Putamen (tissue), 1 donor: ENCODE measurements at regions not wholly inside any gene's neighbourhood (a gene's known extent, or its start where the extent isn't known, plus 50 kb on each side); places are given as distances from the start of the nearest gene placed in this dataset.

ENCODE experiments used
- DNase-seq: peaks from one replicate; pipeline ENCODE4 v3.0.0-alpha.2; 2016; ENCODE audit warnings: low spot score

DNA sequence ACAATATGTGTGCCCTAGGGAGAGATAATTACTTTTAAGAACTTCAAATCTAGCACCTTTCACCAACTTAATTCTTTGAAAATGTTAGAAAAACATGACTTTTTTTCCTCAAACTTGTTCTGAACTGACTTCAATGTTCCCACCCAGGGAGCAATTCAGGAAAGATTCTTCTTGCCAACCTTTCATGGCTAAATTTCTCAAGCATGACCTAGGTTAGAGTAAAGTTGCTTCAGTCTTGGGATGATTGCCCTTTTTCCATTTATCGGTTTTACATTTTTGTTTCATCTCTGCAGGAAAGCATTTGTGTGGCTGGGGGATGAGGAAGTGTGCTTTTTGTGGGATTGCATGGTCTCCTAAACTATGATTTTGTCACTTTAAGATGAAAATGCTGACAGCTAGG lies 647.7 kb downstream of the LTN1 start:
- no peak for DNase-seq

DNA sequence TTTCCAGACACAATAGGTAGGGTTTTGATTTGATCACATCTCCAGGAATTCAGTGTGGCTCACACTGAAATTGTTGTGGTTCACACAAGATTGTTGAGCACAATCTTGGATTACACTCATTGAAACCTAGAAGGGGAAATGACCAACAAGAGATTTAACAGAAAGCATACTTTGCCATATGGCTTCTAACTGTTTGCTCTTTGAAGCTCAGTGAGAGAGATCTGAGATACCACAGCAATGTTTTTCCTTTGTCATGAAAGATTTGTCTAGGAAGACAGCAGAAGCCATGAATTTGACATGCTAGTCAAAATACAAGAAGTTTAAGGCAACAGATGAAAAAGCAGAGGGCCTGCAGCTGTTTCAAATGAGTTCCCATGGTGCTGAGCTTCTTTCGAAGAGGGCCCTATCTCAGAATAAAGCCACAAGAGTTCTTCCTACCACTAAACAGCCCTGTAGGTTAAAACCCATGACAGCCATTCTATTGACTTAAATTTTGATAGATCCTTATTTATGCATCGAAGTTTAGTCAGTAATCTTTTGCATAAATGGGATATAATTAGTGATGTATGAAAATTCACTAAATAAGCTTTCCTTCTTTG lies 650.4 kb downstream of the LTN1 start:
- no peak for DNase-seq

DNA sequence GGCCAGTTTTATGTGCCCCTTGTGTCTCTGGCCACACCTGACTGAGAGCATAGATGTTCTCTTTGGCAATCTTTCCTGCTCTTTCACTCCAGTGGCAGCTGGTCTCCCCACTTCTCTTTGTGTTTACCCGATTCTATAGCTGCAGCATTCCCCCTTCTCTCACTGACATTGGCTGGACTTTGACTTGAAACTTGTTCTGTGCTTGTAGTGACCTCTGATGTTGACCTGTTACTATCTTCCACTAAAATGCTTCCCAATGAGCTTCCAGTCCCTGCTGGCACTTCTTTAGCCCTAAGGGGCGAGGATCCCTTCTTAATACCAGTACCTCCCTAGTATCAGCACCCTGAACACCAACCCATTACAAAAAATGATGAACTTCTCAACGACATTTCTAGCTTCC lies 653.3 kb downstream of the LTN1 start:
- DNase-seq = no peak

DNA sequence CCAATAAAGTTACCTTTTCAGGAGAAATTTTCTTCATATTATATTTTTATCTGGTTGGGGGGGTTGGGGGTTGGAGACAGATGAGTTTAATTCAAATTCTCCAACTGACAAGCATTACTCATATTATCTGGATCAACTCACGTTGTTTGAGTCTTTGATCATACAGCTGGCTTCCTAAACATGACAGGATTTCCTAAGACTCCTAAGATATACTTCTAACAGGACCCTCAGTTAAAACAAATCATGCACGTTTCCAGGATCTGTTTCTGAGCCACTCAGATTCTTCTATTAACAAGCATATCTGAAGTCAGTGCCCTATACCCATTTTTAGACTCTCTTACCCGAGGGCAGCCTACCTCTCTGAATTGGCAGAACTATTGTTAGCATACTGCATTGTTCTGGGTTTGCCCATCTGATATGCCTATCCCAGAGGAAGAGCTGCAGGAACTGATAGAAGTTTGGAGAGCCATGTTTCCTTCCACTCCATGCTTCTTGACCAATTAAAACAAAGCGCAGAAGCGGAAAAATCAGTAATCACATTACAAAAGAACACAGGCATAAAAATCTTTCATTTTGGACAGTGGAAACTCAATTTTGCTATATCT lies 653.9 kb downstream of the LTN1 start:
- no peak for DNase-seq

DNA sequence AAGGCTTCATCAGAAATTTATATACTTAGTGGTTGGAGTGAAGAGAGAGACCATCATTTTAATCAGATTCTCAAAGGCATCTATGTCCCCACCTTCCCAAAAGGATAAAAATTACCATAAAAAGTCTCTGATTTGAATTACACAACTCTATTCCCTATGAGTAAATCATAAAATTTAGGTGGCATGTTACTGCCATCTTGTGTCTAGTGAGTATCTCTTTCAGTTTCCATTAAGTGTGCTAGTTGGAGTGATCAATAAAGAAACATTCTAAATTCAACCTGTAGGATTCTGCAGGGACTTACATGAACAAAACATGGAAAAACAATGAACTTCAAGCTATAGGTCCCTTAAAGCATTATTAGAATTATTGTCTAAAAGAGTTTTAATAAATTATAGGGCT lies 655.4 kb downstream of the LTN1 start:
- DNase-seq = peak; percentile 64

DNA sequence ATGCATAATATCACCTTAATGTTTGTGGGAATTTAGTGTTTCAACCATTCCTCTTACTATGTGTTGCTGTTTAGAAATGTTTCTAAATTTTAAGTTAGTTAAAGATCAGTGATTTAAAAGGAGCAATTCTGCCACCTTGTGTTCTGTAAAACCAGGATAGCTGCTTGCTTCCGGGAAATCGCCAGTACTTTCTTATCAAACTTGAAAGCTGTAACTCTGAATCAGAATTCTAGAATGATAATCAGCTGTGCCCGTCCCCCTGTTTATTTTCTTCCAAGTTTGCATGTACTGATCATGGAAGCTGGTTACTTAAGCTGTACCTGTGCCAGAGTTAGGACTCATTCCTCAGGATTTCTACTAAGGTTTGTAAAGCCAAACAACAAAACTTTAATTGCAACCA lies 656.4 kb downstream of the LTN1 start:
- peak; percentile 81 for DNase-seq

DNA sequence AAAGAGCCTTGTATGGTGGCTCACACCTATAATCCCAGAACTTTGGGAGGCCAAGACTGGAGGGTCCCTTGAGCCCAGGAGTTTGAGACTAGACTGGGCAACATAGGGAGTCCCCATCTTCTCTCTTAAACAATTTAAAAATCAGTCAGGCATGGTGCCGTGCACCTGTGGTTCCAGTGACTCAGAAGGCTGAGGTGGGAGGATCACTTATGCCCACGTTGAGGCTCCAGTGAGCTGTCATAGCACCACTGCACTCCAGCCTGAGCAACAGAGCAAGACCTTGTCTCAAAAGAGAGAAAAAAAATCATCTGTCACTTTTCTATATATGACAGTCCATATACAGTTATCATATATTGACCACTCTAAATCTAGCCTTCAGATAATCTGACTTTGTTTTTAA lies 658.3 kb downstream of the LTN1 start:
- DNase-seq = no peak

DNA sequence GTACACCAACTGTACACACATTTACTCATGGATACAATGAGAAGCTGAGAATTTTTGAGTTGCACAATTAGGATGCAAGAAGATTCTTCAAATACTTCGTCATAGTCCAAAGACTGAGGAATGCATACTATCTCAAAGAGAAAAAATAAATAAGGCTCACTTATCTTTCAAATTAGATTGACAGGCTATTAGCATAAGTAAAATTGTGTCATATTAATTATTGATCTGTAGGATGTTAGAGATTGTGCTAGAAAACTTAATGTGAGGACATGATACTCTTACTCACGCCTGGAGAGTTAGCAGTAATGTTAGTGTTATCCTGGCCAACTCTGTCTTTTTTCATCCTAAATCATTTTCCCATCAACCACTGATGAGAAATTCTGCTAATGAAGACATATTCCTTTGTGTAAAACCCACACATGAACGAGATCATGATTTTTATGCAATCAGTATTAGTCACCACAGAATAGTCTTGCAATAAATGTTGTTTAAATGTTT lies 659.0 kb downstream of the LTN1 start:
- peak; percentile 23 for DNase-seq

DNA sequence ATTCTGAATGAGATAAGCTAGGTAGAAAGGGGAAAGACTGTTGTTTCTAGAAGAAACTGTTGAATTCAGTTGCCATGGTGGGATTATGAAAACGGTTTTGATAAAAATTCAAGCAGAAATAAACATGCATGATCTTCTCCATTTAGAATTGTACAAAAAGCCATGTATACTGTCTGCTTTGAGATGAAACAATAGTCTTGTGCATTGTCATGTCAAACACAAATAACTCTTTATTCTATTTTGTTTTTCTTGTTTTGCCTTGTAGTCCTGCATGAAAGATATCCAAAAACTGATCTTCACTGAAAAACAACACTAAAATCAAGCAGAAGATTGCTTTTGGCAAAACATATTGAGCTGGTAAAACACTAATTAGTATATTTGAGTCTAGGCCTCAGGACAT lies 659.9 kb downstream of the LTN1 start:
- DNase-seq = peak; percentile 78

DNA sequence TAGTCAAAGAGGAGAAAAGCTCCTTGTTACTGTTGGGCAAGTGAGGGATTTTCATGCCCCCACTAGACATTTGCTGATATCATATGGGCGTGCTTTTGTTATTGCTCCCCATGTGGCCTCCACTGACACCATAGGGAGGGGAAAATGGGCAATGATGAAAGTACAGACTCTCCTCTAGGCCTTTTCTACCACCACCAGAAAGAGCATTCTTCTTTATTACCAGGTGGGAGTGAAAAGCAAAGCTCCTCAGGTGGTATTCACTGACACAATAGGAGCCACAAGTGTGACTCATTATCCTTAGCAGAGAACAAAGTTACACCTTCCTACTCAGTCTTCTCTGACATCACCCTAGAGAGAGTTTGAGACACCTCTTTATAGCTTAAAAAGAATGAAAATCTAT lies 667.1 kb downstream of the LTN1 start:
- no peak for DNase-seq

DNA sequence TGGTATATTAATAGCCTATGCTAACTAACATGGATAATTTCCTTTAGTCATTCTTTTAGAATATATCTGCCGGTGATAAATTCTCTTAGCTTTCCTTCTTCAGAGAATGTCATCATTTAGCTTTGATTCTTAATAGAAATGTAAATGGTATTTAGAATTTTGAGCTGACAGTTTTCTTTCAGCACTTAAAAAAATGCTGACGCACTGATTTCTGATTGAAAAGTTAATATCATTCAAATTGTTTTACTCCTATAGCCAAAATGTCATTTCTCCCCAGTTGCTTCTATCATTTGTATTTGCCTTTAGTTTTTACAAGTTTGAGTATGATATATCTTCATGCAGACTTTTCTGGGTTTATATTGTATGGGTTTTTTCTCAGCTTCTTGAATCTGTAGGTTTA lies 668.0 kb downstream of the LTN1 start:
- no peak for DNase-seq

DNA sequence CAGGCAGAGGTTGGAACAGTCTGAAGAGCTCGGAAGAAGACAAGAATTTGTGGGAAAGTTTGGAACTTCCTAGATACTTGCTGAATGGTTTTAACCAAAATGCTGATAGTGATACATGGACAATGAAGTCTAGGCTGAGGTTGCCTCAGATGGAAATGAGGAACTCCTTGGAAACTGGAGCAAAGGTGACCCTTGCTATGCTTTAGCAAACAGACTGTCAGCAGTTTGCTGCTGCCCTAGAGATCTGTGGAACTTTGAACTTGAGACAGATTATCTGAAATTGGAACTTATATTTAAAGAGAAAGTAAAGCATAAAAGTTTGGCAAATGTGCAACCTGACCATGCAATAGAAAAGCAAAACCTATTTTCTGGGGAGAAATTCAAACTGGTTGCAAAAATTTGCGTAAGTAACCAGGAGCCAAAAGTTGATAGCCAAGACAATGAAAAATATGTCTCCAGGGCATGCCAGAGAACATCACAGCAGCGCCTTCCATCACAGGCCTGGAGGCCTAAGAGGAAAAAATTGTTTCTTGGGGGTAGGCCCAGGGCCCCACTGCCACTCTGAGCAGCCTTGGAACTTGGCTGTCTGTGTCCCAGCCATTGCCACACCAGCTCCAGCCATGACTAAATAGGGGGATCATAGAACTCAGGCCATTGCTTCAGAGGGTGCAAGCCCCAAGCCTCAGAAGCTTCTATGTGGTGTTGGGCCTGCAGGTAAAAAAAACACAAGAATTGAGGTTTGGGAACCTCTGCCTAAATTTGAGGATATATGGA lies 675.3 kb downstream of the LTN1 start:
- DNase-seq = no peak

DNA sequence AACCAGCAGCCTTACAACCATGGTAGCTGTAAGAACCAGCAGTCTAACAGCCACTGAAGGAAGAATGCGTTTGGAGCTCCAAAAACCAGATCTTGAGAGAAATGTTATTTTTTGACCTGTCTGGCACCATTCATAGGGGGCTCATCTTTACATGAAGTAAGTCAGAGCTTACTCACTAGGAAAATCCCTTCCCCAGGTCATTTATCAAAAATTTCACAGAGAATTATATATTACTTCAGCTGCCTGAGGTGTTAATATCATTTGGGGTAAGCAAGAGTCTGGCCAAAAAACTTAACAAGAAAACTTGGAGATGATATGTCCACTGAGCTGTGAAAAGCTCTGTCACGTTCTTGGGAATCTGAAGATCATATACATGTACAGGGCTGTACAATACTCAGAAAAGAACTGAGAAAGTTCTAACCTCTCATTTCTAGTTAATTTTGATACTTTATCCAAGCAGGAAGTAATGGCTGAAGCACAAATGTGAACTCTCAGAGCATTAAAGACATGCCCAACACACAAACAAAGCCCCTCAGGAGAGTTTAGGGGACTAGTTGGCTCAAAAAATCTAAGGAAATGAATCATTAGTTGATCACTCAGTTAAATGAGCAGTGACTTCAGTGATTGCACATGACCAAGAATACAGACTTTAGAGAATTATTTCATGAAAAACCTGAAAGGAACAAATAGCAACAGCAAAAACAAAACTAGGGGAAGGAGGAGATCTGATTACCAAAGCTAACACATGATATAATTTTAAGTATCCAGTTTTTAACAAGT lies 681.1 kb downstream of the LTN1 start:
- DNase-seq = no peak

DNA sequence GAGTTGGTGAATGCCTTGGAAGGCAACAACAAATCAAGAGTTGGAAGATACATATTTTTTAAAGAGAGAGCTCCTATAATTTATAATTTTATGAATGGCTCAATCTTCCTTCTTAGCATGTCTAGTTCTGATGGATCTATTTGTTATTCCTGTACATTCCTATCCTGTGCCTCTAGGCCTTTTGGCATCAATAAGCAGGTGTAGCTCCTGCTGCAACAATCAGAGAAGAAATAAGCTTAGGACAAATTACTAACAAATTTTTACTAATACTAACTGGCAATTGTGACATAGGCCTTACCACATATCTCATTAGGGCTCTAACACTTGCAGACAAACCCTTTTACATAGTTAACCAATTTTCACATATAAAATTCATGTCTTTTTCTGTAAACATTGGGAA lies 682.0 kb downstream of the LTN1 start:
- DNase-seq = no peak

DNA sequence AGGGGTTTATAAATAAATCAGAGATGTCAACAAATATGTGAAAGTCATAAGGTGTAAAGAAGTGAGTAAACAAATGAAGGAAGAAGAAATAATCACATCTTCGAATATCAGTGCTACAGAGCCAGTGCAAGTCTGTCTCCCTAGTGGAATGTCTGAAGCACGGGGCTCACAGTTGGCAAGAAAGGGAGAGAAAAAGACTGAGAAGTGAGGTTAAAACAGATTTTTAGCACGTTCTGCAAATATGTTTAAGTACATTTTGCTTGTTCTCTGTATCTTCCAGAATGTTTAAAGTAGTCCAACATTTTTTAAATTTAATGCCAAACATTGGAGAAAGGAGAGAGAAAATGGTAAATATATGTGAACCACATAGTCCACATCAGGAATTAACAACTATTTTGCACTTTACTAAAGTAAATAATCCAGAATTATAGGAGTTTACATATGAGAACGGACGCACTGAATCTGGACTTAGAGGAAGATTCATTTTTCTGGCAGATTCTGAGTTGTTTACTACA lies 682.4 kb downstream of the LTN1 start:
- DNase-seq = no peak

DNA sequence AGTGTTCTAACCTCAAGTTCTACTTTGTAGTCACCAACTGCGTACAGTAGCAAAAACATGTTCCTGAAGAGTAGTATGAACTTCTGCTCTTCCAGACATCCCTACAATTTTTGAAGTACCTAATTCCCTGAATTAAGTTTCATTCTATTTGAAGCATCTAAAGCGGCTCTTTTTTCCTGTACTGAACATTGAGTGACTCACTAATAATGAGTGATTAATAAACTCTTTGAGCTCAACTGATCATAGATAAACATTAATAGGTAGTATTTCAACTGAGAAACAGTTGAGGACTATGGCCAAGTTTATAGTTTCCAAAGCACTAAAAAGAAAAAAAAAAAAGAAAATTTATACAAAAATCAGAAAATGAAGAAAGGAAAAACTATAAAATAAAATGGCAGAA lies 683.1 kb downstream of the LTN1 start:
- no peak for DNase-seq

DNA sequence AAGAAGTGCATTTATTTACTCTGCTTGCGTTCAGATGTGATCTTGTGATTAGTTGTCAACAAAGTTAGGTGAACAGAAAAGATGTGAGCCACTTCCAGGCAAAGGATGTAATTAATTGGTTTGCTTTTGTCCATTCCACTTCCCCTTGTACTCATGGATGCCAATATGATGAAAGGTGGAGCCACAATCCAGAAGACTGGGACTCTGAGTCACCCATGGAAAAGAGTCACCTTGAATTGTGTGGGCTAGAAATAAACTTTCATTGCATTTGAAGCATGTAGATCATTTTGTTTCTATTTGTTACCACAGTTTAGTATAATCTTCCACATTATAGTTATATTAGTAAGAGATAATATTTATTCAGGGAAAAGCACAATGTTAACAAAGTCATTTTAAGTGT lies 684.2 kb downstream of the LTN1 start:
- DNase-seq = no peak

DNA sequence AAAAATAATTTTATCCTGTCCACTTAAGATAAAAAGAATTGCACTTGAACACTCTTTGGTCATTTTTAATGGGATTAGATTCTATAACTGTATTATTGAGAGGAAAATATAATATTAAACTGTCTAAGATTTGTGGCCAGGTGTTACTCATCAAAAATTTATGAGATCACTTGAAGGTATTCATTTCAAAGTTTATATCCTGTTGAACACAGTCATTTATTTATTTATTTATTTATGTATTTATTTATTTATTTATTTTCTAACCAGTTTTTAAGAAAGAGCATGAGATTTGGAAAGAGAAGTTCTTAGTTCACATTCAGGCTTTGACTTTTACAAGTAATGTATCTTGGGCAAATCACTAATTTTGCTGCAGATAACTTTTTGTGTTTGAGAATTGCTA lies 692.7 kb downstream of the LTN1 start:
- no peak for DNase-seq

DNA sequence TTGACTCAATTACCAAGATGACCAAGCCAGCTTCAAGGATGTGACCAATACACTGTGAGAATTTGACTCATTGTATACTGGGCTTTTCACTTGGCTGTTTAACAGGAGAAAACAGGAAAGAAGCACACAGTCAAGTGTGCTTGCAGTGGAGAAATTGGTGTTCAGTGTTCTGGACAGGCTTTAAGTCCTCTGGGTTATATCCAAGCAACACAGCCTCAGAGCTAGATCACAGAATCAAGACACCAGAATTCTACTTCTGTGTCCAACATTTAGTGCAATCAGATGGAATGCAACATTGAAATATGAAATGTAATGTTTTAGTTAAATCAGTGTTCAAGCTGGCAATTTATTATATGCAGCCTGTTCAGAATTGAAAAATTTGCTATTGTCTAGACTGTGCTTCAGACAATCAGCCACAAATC lies 694.4 kb downstream of the LTN1 start:
- DNase-seq = no peak

DNA sequence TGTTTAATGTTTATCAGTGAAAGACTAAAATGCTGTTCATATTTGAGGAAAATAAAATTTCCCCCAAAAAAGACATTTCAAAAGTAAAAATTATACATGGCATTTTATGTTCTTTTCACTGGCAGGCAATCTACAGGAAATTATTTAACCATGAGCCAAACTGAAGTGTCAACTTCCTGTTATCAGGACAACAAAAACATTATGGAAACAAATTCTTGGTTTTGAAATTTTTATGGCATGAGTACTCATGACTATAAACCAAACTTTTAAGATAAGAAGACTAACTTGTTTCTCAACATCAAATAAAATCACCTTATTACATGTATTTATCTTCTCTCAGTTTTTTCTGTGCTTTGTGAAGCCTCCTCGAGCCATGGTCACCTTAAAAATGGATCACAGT lies 698.6 kb downstream of the LTN1 start:
- no peak for DNase-seq

DNA sequence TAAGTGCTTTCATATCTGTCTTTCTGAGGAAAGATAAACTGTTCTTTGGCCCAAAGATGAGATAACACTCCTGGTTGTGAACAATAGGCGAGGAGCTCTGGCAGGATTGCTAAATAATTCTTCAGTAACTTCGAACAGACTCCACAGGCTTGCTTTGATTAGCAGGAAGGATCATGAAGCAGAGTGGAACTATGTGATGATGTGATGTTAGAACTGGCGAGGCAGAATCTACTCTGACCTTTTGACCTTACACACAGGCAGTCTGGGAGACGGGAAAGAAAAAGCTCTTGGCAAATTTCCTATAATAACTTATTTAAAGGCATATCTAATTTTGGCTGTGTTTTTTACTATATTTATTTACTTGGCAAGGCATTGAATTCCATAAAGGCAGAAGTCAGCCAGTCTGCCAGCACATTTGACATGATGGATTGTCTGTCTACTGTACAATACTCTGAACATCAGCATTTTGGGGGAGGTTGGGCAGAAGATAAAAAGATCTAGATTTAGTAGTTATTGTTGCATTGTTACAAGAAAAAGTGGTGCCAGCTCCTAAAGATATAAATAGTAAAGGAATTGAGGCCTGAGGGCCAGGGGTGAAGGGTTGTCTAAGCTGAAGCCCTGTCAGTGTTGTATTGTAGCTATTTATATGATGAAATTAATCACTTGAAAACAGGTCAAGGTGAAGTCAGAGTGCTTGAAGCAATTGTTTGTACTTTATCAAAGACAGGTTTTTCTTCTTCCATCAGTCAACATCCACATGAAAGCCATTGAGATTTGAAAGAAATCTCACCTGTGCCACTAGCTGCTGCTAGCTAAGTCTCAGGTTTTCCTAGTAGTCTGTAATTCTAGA lies 708.8 kb downstream of the LTN1 start:
- no peak for DNase-seq
